NCI-H1092 (cell line): ENCODE measurements at regions not wholly inside any gene's neighbourhood (a gene's known extent, or its start where the extent isn't known, plus 50 kb on each side); places are given as distances from the start of the nearest gene placed in this dataset.
"Not testable (repeated sequence)": the region's sequence is repeated elsewhere in the genome, so short reads cannot be mapped to it uniquely, and the experiment has no call there.

Experiments
- DNase-seq: peaks from one replicate; lab custom pipeline; 2025; lab: John Stamatoyannopoulos, UW

- no peak for DNase-seq
These were observed 214.6 kb upstream of the CCNH start for GRCh38 chr5:87627363-87627762.

- DNase-seq: no peak
These were observed 195.7 kb upstream of the CCNH start for GRCh38 chr5:87608385-87608784.

- no peak for DNase-seq
These were observed 192.9 kb upstream of the CCNH start for GRCh38 chr5:87605663-87606062.

- no peak for DNase-seq
These were observed 187.0 kb upstream of the CCNH start for GRCh38 chr5:87599778-87600177.

- DNase-seq: no peak
These were observed 185.7 kb upstream of the CCNH start for GRCh38 chr5:87598460-87598859.

- no peak for DNase-seq
These were observed 181.8 kb upstream of the CCNH start for GRCh38 chr5:87594566-87594965.

GRCh38 chr5:87589587-87589986, 176.9 kb upstream of the CCNH start:
- no peak for DNase-seq

GRCh38 chr5:87588316-87588715, 175.6 kb upstream of the CCNH start:
- DNase-seq: no peak

GRCh38 chr5:87583704-87584103, 171.0 kb upstream of the CCNH start:
- DNase-seq: not testable (repeated sequence)

- DNase-seq: no peak
These were observed 169.4 kb upstream of the CCNH start for GRCh38 chr5:87582149-87582548.

- no peak for DNase-seq
These were observed 168.9 kb upstream of the CCNH start for GRCh38 chr5:87581661-87582060.

- DNase-seq: no peak
These were observed 166.9 kb upstream of the CCNH start for GRCh38 chr5:87579678-87580077.

GRCh38 chr5:87576867-87577266, 164.1 kb upstream of the CCNH start:
- DNase-seq: no peak

GRCh38 chr5:87576306-87576705, 163.6 kb upstream of the CCNH start:
- DNase-seq: not testable (repeated sequence)

- DNase-seq: no peak
These were observed 161.4 kb upstream of the CCNH start for GRCh38 chr5:87574106-87574505.

GRCh38 chr5:87572611-87573010, 159.9 kb upstream of the CCNH start:
- no peak for DNase-seq

GRCh38 chr5:87572090-87572489, 159.4 kb upstream of the CCNH start:
- no peak for DNase-seq

- DNase-seq: no peak
These were observed 157.6 kb upstream of the CCNH start for GRCh38 chr5:87570366-87570765.

- no peak for DNase-seq
These were observed 149.3 kb upstream of the CCNH start for GRCh38 chr5:87562068-87562467.

GRCh38 chr5:87560528-87560927, 147.8 kb upstream of the CCNH start:
- no peak for DNase-seq

- DNase-seq: no peak
These were observed 139.2 kb upstream of the CCNH start for GRCh38 chr5:87551911-87552310.

GRCh38 chr5:87541676-87542075, 128.9 kb upstream of the CCNH start:
- no peak for DNase-seq

- peak; percentile 4 for DNase-seq
These were observed 128.3 kb upstream of the CCNH start for GRCh38 chr5:87541033-87541432.

GRCh38 chr5:87539839-87540238, 127.1 kb upstream of the CCNH start:
- DNase-seq: no peak

- DNase-seq: no peak
These were observed 123.6 kb upstream of the CCNH start for GRCh38 chr5:87536365-87536764.
